SU-DHL-6 (cell line): ENCODE measurements at regions not wholly inside any gene's neighbourhood (a gene's known extent, or its start where the extent isn't known, plus 50 kb on each side); places are given as distances from the start of the nearest gene placed in this dataset.

Experiments
- H2AFZ ChIP-seq: fragments of 200-600 bp; sonication (generic); 2 replicates; pipeline ENCODE4 v1.6.1; 2014; ENCODE audit warnings: low read depth, mild to moderate bottlenecking, moderate library complexity, mixed read lengths, antibody characterized with exemption, low read length; ENCODE audit not compliant: severe bottlenecking
- H3F3A ChIP-seq: fragments of 200-600 bp; shearing (Covaris generic); 2 replicates; pipeline ENCODE4 v1.6.0; 2016; ENCODE audit warnings: antibody characterized with exemption, mild to moderate bottlenecking; ENCODE audit not compliant: insufficient read depth
- H3K27ac ChIP-seq: fragments of 200-600 bp; sonication (generic); 2 replicates; pipeline ENCODE4 v1.5.1; 2016; ENCODE audit warnings: low read depth, mild to moderate bottlenecking, low read length, moderate library complexity, mixed read lengths
- H3K27me3 ChIP-seq: fragments of 200-600 bp; sonication (generic), shearing (Covaris generic); 2 replicates; pipeline ENCODE4 v1.6.0; 2014; ENCODE audit warnings: mild to moderate bottlenecking, low read length
- H3K36me3 ChIP-seq: fragments of 200-600 bp; sonication (generic); 2 replicates; pipeline ENCODE4 v1.6.1; 2014; ENCODE audit warnings: mild to moderate bottlenecking, low read length, mixed read lengths
- H3K4me2 ChIP-seq: fragments of 300-600, 200-600 bp; shearing (Covaris generic), sonication (generic); 2 replicates; pipeline ENCODE4 v1.6.0; 2014; ENCODE audit warnings: low read length, low read depth, mild to moderate bottlenecking; ENCODE audit not compliant: poor library complexity, severe bottlenecking
- H3K4me3 ChIP-seq: fragments of 200-600 bp; sonication (generic); 2 replicates; pipeline ENCODE4 v1.5.1; 2014; ENCODE audit warnings: antibody characterized with exemption, low read length, mild to moderate bottlenecking, mixed read lengths; ENCODE audit not compliant: insufficient read depth, poor library complexity, severe bottlenecking
- H3K79me2 ChIP-seq: fragments of 200-600 bp; sonication (generic); 2 replicates; pipeline ENCODE4 v1.6.1; 2014; ENCODE audit warnings: mild to moderate bottlenecking, low read length, moderate library complexity; ENCODE audit not compliant: insufficient read depth
- H3K9ac ChIP-seq: fragments of 200-600 bp; sonication (generic); 2 replicates; pipeline ENCODE4 v1.7.0; 2014; ENCODE audit warnings: mild to moderate bottlenecking, low read length
- H3K9me2 ChIP-seq: fragments of 200-600 bp; sonication (generic); replicated peaks from 2 replicates; pipeline ENCODE4 v1.6.1; 2014; ENCODE audit warnings: low read length; ENCODE audit not compliant: insufficient read depth
- H3K9me3 ChIP-seq: fragments of 200-600 bp; sonication (generic); 2 replicates; pipeline ENCODE4 v1.6.1; 2014; ENCODE audit warnings: low read length, mixed read lengths; ENCODE audit not compliant: insufficient read depth
- H4K20me1 ChIP-seq: fragments of 200-600 bp; sonication (generic); 2 replicates; pipeline ENCODE4 v1.6.1; 2014; ENCODE audit warnings: low read depth, mild to moderate bottlenecking, antibody characterized with exemption, low read length, moderate library complexity, mixed read lengths
- CTCF ChIP-seq: fragments of 200-600 bp; sonication (generic); IDR thresholded peaks from one replicate; pipeline ENCODE4 v1.5.1; 2017; ENCODE audit warnings: antibody characterized with exemption, mild to moderate bottlenecking, low read length, moderate library complexity; ENCODE audit not compliant: insufficient read depth, poor library complexity, severe bottlenecking
- EZH2phosphoT487 ChIP-seq: fragments of 200-600 bp; sonication (generic), shearing (Covaris generic); conservative IDR thresholded peaks from 2 replicates; pipeline ENCODE4 v1.6.1; 2018; ENCODE audit warnings: mild to moderate bottlenecking, antibody characterized with exemption, low read length, moderate library complexity, mixed read lengths

- Histone ChIP-seq H3K79me2 (no peaks in the 10 kb centered on the region), H3F3A (no peaks in the 10 kb centered on the region), H3K4me3 (no peak overlapping the region), H3K27me3 (no peaks in the 10 kb centered on the region), H3K4me2 (no peak overlapping the region), H3K27ac (no peak overlapping the region), H3K36me3 (no peaks in the 10 kb centered on the region), H3K9ac (no peak overlapping the region), H2AFZ (no peak overlapping the region), H3K9me2 (no peaks in the 10 kb centered on the region), H4K20me1 (no peaks in the 10 kb centered on the region), H3K9me3 (no peaks in the 10 kb centered on the region)
- no peak for TF ChIP-seq CTCF
- no peak for TF ChIP-seq EZH2phosphoT487
Measured at GRCh38 chr5:56432321-56432720, 199.2 kb upstream of the ANKRD55 start.

- Histone ChIP-seq H3K79me2 (no peaks in the 10 kb centered on the region), H3K4me3 (no peak overlapping the region), H3K36me3 (no peaks in the 10 kb centered on the region), H3K9me3 (no peaks in the 10 kb centered on the region), H3K9me2 (no peaks in the 10 kb centered on the region), H3K27ac (no peak overlapping the region), H2AFZ (no peak overlapping the region), H3F3A (no peaks in the 10 kb centered on the region), H3K4me2 (no peak overlapping the region), H3K9ac (no peak overlapping the region), H4K20me1 (no peaks in the 10 kb centered on the region), H3K27me3 (no peaks in the 10 kb centered on the region)
- TF ChIP-seq CTCF (no peak), EZH2phosphoT487 (no peak)
Measured at GRCh38 chr5:56430422-56430821, 197.3 kb upstream of the ANKRD55 start.

GRCh38 chr5:56429110-56429561 lies 196.0 kb upstream of the ANKRD55 start:
- no peak overlapping the region for H3K27ac ChIP-seq
- no peaks in the 10 kb centered on the region for H3F3A ChIP-seq
- H3K36me3 ChIP-seq, result no peaks in the 10 kb centered on the region
- no peak overlapping the region for H2AFZ ChIP-seq
- no peaks in the 10 kb centered on the region for H3K27me3 ChIP-seq
- H3K9ac ChIP-seq, result no peak overlapping the region
- no peaks in the 10 kb centered on the region for H3K79me2 ChIP-seq
- H3K4me2 ChIP-seq, result no peak overlapping the region
- no peaks in the 10 kb centered on the region for H4K20me1 ChIP-seq
- H3K9me3 ChIP-seq, result no peaks in the 10 kb centered on the region
- TF ChIP-seq EZH2phosphoT487 (no peak), CTCF (no peak)
- no peaks in the 10 kb centered on the region for H3K9me2 ChIP-seq
- H3K4me3 ChIP-seq, result no peak overlapping the region
